ENCODE measurements at regions not wholly inside any gene's neighbourhood (a gene's known extent, or its start where the extent isn't known, plus 50 kb on each side); places are given as distances from the start of the nearest gene placed in this dataset.

GRCh38 chr3:194283221-194284006 is 67.7 kb downstream of the CPN2 start:
- no peaks in the 10 kb centered on the region for H3K79me2 ChIP-seq (replicated peaks; ENCODE audit: insufficient read depth, low read length)
- TF ChIP-seq TAF1 (IDR thresholded peaks at IDR 0.05; ENCODE audit: low read depth) (no peak), EZH2 (IDR thresholded peaks at IDR 0.05; ENCODE audit: borderline replicate concordance, insufficient read depth, low read length, poor library complexity, severe bottlenecking) (no peak), SMC3 (conservative IDR thresholded peaks at IDR 0.05; ENCODE audit: poor library complexity) (no peak), MXI1 (conservative IDR thresholded peaks at IDR 0.05; ENCODE audit: poor library complexity, severe bottlenecking) (no peak), REST (IDR thresholded peaks at IDR 0.05; ENCODE audit: borderline replicate concordance) (no peak), CTCF (IDR thresholded peaks at IDR 0.05; ENCODE audit: poor library complexity, severe bottlenecking) (no peak), POLR2AphosphoS5 (IDR thresholded peaks at IDR 0.05) (no peak), EP300 (conservative IDR thresholded peaks at IDR 0.05; ENCODE audit: poor library complexity, severe bottlenecking) (no peak), RAD21 (conservative IDR thresholded peaks at IDR 0.05) (no peak)
- H3K36me3 ChIP-seq (ENCODE audit: insufficient read depth, low read length) = no peaks in the 10 kb centered on the region
- H2AFZ ChIP-seq (ENCODE audit: low read depth, low read length) = no peak overlapping the region
- no peak overlapping the region for H3K4me2 ChIP-seq (ENCODE audit: low read length)
- no peaks in the 10 kb centered on the region for H3F3A ChIP-seq (ENCODE audit: insufficient read depth, low read length, poor library complexity, severe bottlenecking)
- H4K20me1 ChIP-seq (ENCODE audit: insufficient read depth) = no peaks in the 10 kb centered on the region
- no peaks in the 10 kb centered on the region for H3K9me2 ChIP-seq (ENCODE audit: insufficient read depth, low read length)
- no peak overlapping the region for H3K4me3 ChIP-seq (ENCODE audit: low read length)
- no peak overlapping the region for H3K27ac ChIP-seq (ENCODE audit: low read length)
- no peaks in the 10 kb centered on the region for H3K27me3 ChIP-seq (ENCODE audit: insufficient read depth, low read depth, low read length)
- H3K9ac ChIP-seq (ENCODE audit: low read length) = no peak overlapping the region
- no peaks in the 10 kb centered on the region for H3K9me3 ChIP-seq (ENCODE audit: low read length)

DNA sequence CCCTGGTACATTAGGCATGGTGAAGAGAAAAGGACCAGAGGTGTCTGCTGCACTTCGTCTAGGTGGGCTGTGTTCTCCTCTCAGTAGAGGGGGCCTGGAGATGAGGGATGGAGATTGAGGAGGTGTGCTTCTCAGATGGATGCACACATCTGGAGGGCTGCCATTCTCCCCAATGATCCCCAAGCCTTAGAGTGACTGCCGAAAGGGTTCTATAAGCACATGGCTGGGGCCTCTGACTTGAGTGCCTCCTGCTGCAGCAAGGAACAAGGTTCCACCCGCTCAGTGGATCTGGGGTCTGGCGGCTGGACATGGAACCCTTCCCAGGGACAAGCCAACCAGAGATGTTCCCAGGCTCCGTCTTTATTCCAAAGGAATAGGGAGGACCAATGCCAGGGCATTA is 66.8 kb downstream of the CPN2 start:
- Histone ChIP-seq H3K27ac (ENCODE audit: low read length) (no peak overlapping the region), H3K27me3 (ENCODE audit: insufficient read depth, low read depth, low read length) (no peaks in the 10 kb centered on the region), H2AFZ (ENCODE audit: low read depth, low read length) (no peak overlapping the region), H3F3A (ENCODE audit: insufficient read depth, low read length, poor library complexity, severe bottlenecking) (no peaks in the 10 kb centered on the region), H3K36me3 (ENCODE audit: insufficient read depth, low read length) (no peaks in the 10 kb centered on the region), H4K20me1 (ENCODE audit: insufficient read depth) (no peaks in the 10 kb centered on the region), H3K79me2 (replicated peaks; ENCODE audit: insufficient read depth, low read length) (no peaks in the 10 kb centered on the region), H3K9ac (ENCODE audit: low read length) (no peak overlapping the region), H3K4me2 (ENCODE audit: low read length) (no peak overlapping the region), H3K9me2 (ENCODE audit: insufficient read depth, low read length) (no peaks in the 10 kb centered on the region), H3K4me3 (ENCODE audit: low read length) (no peak overlapping the region), H3K9me3 (ENCODE audit: low read length) (no peaks in the 10 kb centered on the region)
- no peak for TF ChIP-seq SMC3 (conservative IDR thresholded peaks at IDR 0.05; ENCODE audit: poor library complexity)
- no peak for TF ChIP-seq CTCF (IDR thresholded peaks at IDR 0.05; ENCODE audit: poor library complexity, severe bottlenecking)

All from neural cell (in vitro differentiated cells).